K562 (cell line): ENCODE measurements at regions not wholly inside any gene's neighbourhood (a gene's known extent, or its start where the extent isn't known, plus 50 kb on each side); places are given as distances from the start of the nearest gene placed in this dataset.
A peak's percentile ranks its signal among the peaks of the same experiment; 100 is the strongest.

Experiments
- ARID3B ChIP-seq: fragments of 250-450 bp; sonication (Bioruptor Pico); IDR thresholded peaks from 2 replicates; pipeline ENCODE4 v1.4.0; 2020; ENCODE audit warnings: borderline replicate concordance
- CXXC5 ChIP-seq: fragments of 250-450 bp; sonication (Bioruptor Pico); IDR thresholded peaks from 2 replicates; pipeline ENCODE4 v1.8.0; 2022; ENCODE audit warnings: inconsistent platforms, mild to moderate bottlenecking, moderate library complexity
- E2F4 ChIP-seq: sonication (generic); formaldehyde crosslinking; IDR thresholded peaks from 2 replicates; pipeline ENCODE4 v1.8.0; 2022; ENCODE audit warnings: mild to moderate bottlenecking, low read depth, missing genetic modification reagents
- E2F5 ChIP-seq: sonication (generic); formaldehyde crosslinking; IDR thresholded peaks from 2 replicates; pipeline ENCODE4 v1.8.0; 2022; ENCODE audit warnings: mild to moderate bottlenecking, missing genetic modification reagents
- HLTF ChIP-seq: fragments of 450-650 bp; IDR thresholded peaks from 2 replicates; pipeline ENCODE4 v1.6.1; 2016
- HNRNPLL ChIP-seq: fragments of 200-400 bp; formaldehyde crosslinking; IDR thresholded peaks from 2 replicates; pipeline ENCODE4 v1.6.1; 2017; ENCODE audit warnings: low read length, low read depth, mild to moderate bottlenecking; ENCODE audit not compliant: poor library complexity, severe bottlenecking
- KLF1 ChIP-seq: fragments of 450-650 bp; IDR thresholded peaks from 2 replicates; pipeline ENCODE4 v1.6.1; 2016; ENCODE audit warnings: missing genetic modification characterization, missing compliant biosample characterization
- MAFF ChIP-seq: IDR thresholded peaks from 2 replicates; pipeline ENCODE4 v1.6.1; 2012; ENCODE audit warnings: low read length, improper control_type of control experiment
- NELFE ChIP-seq: IDR thresholded peaks from 2 replicates; pipeline ENCODE4 v1.6.1; 2011; ENCODE audit warnings: mild to moderate bottlenecking; ENCODE audit not compliant: insufficient read depth, insufficient read length
- PHB2 ChIP-seq: fragments of 450-650 bp; IDR thresholded peaks from 2 replicates; pipeline ENCODE4 v1.6.1; 2017; ENCODE audit warnings: low read depth
- PRDM10 ChIP-seq: fragments of 450-650 bp; IDR thresholded peaks from 2 replicates; pipeline ENCODE4 v1.6.1; 2018; ENCODE audit not compliant: partially characterized antibody
- SMARCA4 ChIP-seq: fragments of 450-650 bp; IDR thresholded peaks from 2 replicates; pipeline ENCODE4 v1.6.1; 2016
- SNIP1 ChIP-seq: fragments of 450-650 bp; IDR thresholded peaks from 2 replicates; pipeline ENCODE4 v1.7.1; 2017; ENCODE audit warnings: low read depth, mild to moderate bottlenecking
- XRCC5 ChIP-seq: fragments of 200-400 bp; formaldehyde crosslinking; IDR thresholded peaks from 2 replicates; pipeline ENCODE4 v1.6.1; 2017; ENCODE audit warnings: low read depth, mild to moderate bottlenecking, low read length
- ZBTB43 ChIP-seq: sonication (generic); formaldehyde crosslinking; IDR thresholded peaks from 2 replicates; pipeline ENCODE4 v1.8.0; 2023; ENCODE audit warnings: mild to moderate bottlenecking, missing genetic modification reagents
- ZNF212 ChIP-seq: fragments of 450-650 bp; formaldehyde crosslinking; IDR thresholded peaks from 2 replicates; pipeline ENCODE4 v1.4.0; 2020; ENCODE audit warnings: mild to moderate bottlenecking
- ZNF740 ChIP-seq, 3 experiments: fragments of 200-800 bp in 1 of 3; sonication (Bioruptor generic) in 1 of 3; sonication (generic) in 1 of 3; formaldehyde crosslinking in 1 of 3; IDR thresholded peaks; 2 replicates each; pipeline versions ENCODE4 v1.6.1 to v1.8.0; 2016 to 2022; ENCODE audit warnings: mild to moderate bottlenecking in 2 of 3, missing compliant biosample characterization in 2 of 3, missing genetic modification characterization in 2 of 3, missing genetic modification reagents in 1 of 3
- ZNF766 ChIP-seq: fragments of 200-800 bp; sonication (Bioruptor generic); conservative IDR thresholded peaks from 2 replicates; pipeline ENCODE4 v1.6.1; 2016; ENCODE audit warnings: missing genetic modification characterization, missing compliant biosample characterization

GRCh38 chr2:157934684-157935377 lies 58.7 kb upstream of the ACVR1 start (continued):
- TF ChIP-seq NELFE, result no peak
- TF ChIP-seq XRCC5, result no peak
- TF ChIP-seq E2F4, result no peak
- no peak for TF ChIP-seq HLTF
- no peak for TF ChIP-seq ZNF740 (CRISPR knock-in tag; IDR thresholded peaks at IDR 0.05)
- TF ChIP-seq ZNF740 (tag; IDR thresholded peaks at IDR 0.05), result no peak
- TF ChIP-seq ARID3B (CRISPR knock-in tag), result no peak
- TF ChIP-seq SMARCA4, result peak; percentile 65; the same call in 1 of the 2 replicates
- peak; percentile 57; the same call in 1 of the 2 replicates for TF ChIP-seq MAFF
- no peak for TF ChIP-seq KLF1 (tag)
- TF ChIP-seq SNIP1, result no peak
- TF ChIP-seq CXXC5 (CRISPR knock-in tag), result no peak; the same call in 1 of the 2 replicates
- TF ChIP-seq E2F5 (CRISPR knock-in tag), result no peak
- TF ChIP-seq ZNF212 (CRISPR knock-in tag), result no peak
- peak; percentile 34 for TF ChIP-seq PRDM10
- TF ChIP-seq PHB2, result no peak
- peak; percentile 85; the same call in 1 of the 2 replicates for TF ChIP-seq ZNF766 (CRISPR knock-in tag)
- no peak for TF ChIP-seq ZBTB43 (CRISPR knock-in tag)
- TF ChIP-seq HNRNPLL, result no peak
